ENCODE measurements at regions not wholly inside any gene's neighbourhood (a gene's known extent, or its start where the extent isn't known, plus 50 kb on each side); places are given as distances from the start of the nearest gene placed in this dataset.
"Not testable (repeated sequence)": the region's sequence is repeated elsewhere in the genome, so short reads cannot be mapped to it uniquely, and the experiment has no call there.

DNA sequence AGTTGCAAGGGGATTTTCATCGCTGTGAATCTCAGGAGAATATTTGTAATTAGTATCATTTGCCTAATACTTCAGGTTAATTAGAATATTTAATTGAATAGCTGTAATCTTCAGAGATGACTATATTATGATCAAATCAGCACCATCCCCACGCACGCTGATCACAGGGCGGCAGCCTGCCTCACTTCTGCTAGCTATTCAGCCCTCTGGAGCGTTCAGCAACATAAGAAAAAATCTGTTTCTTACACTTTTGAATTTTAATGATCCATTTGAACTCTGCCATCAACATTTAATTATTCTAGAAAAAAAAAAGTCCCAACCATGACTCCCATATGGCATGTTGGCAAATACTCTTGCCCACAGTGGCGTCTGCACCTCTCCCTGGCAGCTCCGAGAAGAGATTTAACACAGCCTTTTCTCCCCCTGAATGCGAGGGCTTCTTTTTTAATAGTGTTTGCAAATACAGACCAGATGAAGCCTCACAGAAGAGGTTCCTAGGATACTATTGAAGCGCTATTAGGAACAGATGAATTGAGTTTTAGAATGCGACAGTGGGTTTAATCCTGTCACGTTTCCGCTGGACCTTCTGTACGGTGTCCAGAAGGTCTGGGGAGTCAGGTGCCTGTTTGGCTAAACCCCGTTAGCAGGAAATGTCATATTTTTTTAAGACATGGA, 731.9 kb upstream of the SALL3 start:
- no peak overlapping the region for H3K4me3 ChIP-seq (ENCODE audit: extremely low read depth, insufficient read depth, low read length, poor library complexity, severe bottlenecking)
- WGBS, 2 experiments (ENCODE audit: insufficient coverage in 2 of 2), result 88 to 96% methylated on average over 9 to 11 of the region's 14 CpGs
- H3K9me3 ChIP-seq (ENCODE audit: control insufficient read depth, low read length), result no peaks in the 10 kb centered on the region
- no peaks in the 10 kb centered on the region for H3K4me1 ChIP-seq (ENCODE audit: control insufficient read depth, insufficient read depth, low read length, poor library complexity, severe bottlenecking)
- H3K36me3 ChIP-seq (ENCODE audit: control insufficient read depth, insufficient read depth, low read length), result no peaks in the 10 kb centered on the region
- no peak overlapping the region for H3K27ac ChIP-seq (ENCODE audit: low read depth, low read length, severe bottlenecking)

DNA sequence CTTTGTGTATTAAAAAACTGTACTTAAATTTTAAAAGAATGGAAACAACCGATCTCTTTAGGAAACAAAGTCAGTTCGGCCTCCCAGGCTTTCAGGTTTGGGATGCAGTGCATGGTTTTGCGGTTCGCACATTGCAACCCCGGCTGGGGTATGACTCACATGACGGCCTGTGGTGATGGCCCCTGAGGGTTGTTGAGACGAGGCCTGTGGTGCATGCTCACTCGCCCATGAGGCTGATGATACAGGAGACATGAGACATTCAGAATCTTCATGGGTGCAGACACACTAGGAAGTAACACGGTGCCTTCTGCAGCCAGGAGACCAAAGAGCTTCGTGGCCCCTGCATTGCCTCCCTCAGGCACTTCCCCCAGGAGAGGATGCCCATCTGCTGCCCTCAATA, 724.6 kb upstream of the SALL3 start:
- H3K9me3 ChIP-seq (ENCODE audit: control insufficient read depth, low read length), result no peaks in the 10 kb centered on the region
- H3K36me3 ChIP-seq (ENCODE audit: control insufficient read depth, insufficient read depth, low read length), result no peaks in the 10 kb centered on the region
- no peak overlapping the region for H3K27ac ChIP-seq (ENCODE audit: low read depth, low read length, severe bottlenecking)
- no peaks in the 10 kb centered on the region for H3K4me1 ChIP-seq (ENCODE audit: control insufficient read depth, insufficient read depth, low read length, poor library complexity, severe bottlenecking)
- whole genome bisulfite sequencing, 2 experiments (ENCODE audit: insufficient coverage in 2 of 2), result 87 to 92% methylated on average over 8 to 10 of the region's 10 CpGs
- no peak overlapping the region for H3K4me3 ChIP-seq (ENCODE audit: extremely low read depth, insufficient read depth, low read length, poor library complexity, severe bottlenecking)

DNA sequence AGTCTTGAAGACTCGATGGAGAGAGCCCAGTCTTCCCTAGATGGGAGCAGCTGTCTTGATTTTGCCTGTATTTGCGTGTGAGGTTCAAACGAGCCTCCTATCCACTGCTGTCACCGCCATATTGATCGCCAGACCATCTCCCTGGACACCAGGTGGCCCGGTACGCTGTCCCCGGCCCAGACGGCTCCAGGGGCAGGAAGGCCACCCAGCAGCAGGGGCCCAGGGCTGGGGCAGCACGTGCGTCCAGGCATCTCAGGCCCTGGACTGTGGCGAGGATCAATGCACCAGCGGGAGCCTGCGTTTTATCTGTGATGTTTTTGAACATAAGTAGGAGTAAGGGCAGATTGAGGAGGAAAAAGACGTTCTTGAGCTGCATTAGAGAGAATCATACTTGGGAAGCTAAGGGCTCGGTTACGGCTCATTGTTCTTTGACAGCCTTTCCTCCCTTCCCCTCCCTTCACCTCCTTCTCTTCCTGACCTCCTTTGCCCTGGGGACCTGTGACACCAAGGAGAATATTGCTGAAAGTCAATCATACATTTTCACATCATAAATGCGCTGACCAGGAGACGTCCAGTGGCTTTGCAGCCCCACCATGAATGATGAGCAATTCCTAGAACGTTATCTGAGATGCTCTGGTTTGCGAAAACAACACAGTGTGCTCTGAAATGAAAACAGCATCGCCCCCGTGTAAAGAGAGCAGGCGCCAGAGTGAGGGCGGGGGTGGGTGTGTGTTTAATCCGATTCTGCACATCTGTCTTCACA, 711.2 kb upstream of the SALL3 start:
- no peaks in the 10 kb centered on the region for H3K4me1 ChIP-seq (ENCODE audit: control insufficient read depth, insufficient read depth, low read length, poor library complexity, severe bottlenecking)
- no peak overlapping the region for H3K27ac ChIP-seq (ENCODE audit: low read depth, low read length, severe bottlenecking)
- no peak overlapping the region for H3K4me3 ChIP-seq (ENCODE audit: extremely low read depth, insufficient read depth, low read length, poor library complexity, severe bottlenecking)
- peaks cover 4% of the 10 kb centered on the region for H3K9me3 ChIP-seq (ENCODE audit: control insufficient read depth, low read length)
- 87 to 90% methylated on average over 11 to 21 of the region's 26 CpGs for WGBS, 2 experiments (ENCODE audit: insufficient coverage in 2 of 2)
- no peaks in the 10 kb centered on the region for H3K36me3 ChIP-seq (ENCODE audit: control insufficient read depth, insufficient read depth, low read length)

DNA sequence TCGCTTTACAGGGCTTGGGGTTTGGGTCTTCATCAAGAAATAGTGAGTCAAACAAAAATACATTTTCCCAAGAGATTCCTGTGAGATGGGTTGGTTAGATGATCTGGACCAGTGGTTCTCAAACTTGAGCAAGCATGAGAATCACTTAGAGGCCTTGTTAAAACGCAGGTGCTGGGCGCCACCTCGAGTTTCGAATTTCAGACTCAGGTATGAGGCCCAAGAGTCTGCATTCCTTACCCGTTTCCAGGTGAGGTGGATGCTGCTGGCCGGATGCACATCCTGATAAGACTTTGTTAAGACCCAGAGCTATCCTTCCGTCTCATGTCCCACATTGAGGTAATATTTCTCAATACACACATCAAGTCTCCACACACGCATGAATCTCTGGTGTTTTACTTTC, 707.8 kb upstream of the SALL3 start:
- peaks cover 4% of the 10 kb centered on the region for H3K9me3 ChIP-seq (ENCODE audit: control insufficient read depth, low read length)
- H3K36me3 ChIP-seq (ENCODE audit: control insufficient read depth, insufficient read depth, low read length), result no peaks in the 10 kb centered on the region
- WGBS, 2 experiments (ENCODE audit: insufficient coverage in 2 of 2), result 86 to 88% methylated on average over 6 to 8 of the region's 9 CpGs
- no peak overlapping the region for H3K27ac ChIP-seq (ENCODE audit: low read depth, low read length, severe bottlenecking)
- H3K4me3 ChIP-seq (ENCODE audit: extremely low read depth, insufficient read depth, low read length, poor library complexity, severe bottlenecking), result no peak overlapping the region
- no peaks in the 10 kb centered on the region for H3K4me1 ChIP-seq (ENCODE audit: control insufficient read depth, insufficient read depth, low read length, poor library complexity, severe bottlenecking)

DNA sequence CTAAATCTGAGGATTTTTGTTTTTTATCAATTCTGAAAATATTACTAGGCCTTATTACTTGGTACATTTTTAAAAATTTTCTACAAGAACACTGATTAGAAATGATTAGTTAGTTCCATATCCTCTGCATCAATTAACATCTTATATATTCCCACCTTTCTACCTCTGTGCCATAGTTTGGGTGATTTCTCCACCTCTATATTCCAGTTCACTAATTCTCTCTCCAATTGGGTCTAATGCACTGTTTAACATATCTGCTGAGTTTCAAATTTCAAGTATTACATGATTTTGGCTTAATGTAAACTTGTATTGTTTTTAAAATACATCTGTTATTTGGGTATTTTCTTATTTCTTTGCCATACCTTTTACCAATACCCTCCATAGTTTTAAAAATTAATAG, 705.7 kb upstream of the SALL3 start:
- H3K4me3 ChIP-seq (ENCODE audit: extremely low read depth, insufficient read depth, low read length, poor library complexity, severe bottlenecking), result no peak overlapping the region
- no peak overlapping the region for H3K27ac ChIP-seq (ENCODE audit: low read depth, low read length, severe bottlenecking)
- H3K36me3 ChIP-seq (ENCODE audit: control insufficient read depth, insufficient read depth, low read length), result no peaks in the 10 kb centered on the region
- no peaks in the 10 kb centered on the region for H3K4me1 ChIP-seq (ENCODE audit: control insufficient read depth, insufficient read depth, low read length, poor library complexity, severe bottlenecking)
- H3K9me3 ChIP-seq (ENCODE audit: control insufficient read depth, low read length), result peaks cover 4% of the 10 kb centered on the region

DNA sequence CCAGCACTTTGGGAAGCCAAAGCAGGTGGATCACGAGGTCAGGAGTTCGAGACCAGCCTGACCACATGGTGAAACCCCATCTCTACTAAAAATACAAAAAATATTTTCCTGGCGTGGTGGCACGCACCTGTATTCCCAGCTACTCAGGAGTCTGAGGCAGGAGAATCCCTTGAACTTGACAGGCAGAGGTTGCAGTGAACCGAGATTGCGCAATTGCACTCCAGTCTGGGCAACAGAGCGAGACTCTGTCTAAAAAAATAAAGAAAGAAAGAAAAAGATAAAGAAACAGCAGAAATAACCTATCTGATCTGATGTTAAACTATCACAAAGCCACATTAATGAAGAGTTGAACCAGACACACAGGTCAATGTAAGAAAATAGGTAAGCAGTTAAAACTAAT, 696.2 kb upstream of the SALL3 start:
- not testable (repeated sequence) for H3K27ac ChIP-seq (ENCODE audit: low read depth, low read length, severe bottlenecking); H3K4me1 ChIP-seq (ENCODE audit: control insufficient read depth, insufficient read depth, low read length, poor library complexity, severe bottlenecking); H3K4me3 ChIP-seq (ENCODE audit: extremely low read depth, insufficient read depth, low read length, poor library complexity, severe bottlenecking); H3K9me3 ChIP-seq (ENCODE audit: control insufficient read depth, low read length); H3K36me3 ChIP-seq (ENCODE audit: control insufficient read depth, insufficient read depth, low read length)
- 84 to 92% methylated on average over 2 to 4 of the region's 7 CpGs for WGBS, 2 experiments (ENCODE audit: insufficient coverage in 2 of 2)

DNA sequence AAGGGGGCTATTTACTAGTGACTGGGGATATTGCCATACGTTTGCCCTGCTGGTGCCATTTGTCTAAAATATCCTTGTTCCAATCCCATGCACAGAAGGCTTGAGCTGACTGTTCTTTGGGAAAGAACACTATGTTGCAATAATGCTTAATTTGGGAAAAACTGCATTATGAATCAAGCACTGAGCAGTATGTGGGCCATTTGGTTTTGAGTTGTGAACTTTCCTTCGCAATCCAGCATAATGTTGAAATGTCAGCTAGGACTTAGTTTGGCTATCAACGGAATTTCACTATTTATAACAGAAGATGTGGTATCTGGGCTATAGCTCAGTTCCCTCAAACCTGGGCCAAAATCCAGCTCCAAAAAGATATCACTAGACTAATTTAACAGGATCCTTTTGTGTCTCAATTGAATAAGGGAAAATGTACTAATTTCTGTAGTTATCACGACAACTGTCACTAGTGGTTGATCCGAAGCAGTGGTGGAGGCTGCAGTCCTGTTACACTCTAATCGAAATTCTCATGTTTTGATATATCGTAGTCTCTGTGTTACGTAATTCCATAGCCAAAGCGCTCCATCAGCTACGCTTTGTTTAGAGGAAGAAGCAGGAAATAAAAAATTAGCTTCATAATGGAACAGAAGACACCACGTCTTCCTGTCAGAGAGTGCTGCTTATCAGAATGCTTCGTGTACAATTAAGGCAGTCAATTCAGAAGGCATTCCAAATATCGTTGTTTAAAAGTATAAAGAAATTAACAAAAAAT, 686.8 kb upstream of the SALL3 start:
- 77 to 97% methylated on average over 10 to 11 of the region's 13 CpGs for WGBS, 2 experiments (ENCODE audit: insufficient coverage in 2 of 2)

DNA sequence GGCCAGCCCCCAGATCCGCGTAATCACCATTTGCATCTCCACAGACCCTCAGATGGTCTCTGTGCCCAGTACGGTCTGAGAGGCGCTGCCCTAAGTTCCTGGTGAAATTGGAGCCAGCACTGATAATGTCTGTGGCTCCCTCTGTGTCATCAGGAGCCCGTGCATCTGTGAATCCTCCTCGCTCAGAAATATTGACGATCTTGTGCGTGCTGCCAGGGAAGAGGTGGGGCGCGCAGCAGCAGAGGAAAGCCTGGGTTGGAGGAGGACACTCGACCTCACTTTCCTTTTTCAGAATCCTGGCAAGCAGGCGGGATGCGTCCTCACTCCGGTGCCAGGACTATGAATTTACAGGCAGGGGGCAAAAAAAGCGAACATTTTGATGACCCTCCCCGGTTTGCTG, 686.1 kb upstream of the SALL3 start:
- no peaks in the 10 kb centered on the region for H3K9me3 ChIP-seq (ENCODE audit: control insufficient read depth, low read length)
- H3K36me3 ChIP-seq (ENCODE audit: control insufficient read depth, insufficient read depth, low read length), result no peaks in the 10 kb centered on the region
- no peak overlapping the region for H3K4me3 ChIP-seq (ENCODE audit: extremely low read depth, insufficient read depth, low read length, poor library complexity, severe bottlenecking)
- peaks cover 4% of the 10 kb centered on the region for H3K4me1 ChIP-seq (ENCODE audit: control insufficient read depth, insufficient read depth, low read length, poor library complexity, severe bottlenecking)
- 75 to 76% methylated on average over 13 of the region's 16 CpGs for WGBS, 2 experiments (ENCODE audit: insufficient coverage in 2 of 2)
- H3K27ac ChIP-seq (ENCODE audit: low read depth, low read length, severe bottlenecking), result no peak overlapping the region

More for the DNA sequence above, 686.8 kb upstream of the SALL3 start:
- Histone ChIP-seq H3K27ac (ENCODE audit: low read depth, low read length, severe bottlenecking) (no peak overlapping the region), H3K4me3 (ENCODE audit: extremely low read depth, insufficient read depth, low read length, poor library complexity, severe bottlenecking) (no peak overlapping the region), H3K36me3 (ENCODE audit: control insufficient read depth, insufficient read depth, low read length) (no peaks in the 10 kb centered on the region), H3K4me1 (ENCODE audit: control insufficient read depth, insufficient read depth, low read length, poor library complexity, severe bottlenecking) (peaks cover 4% of the 10 kb centered on the region), H3K9me3 (ENCODE audit: control insufficient read depth, low read length) (no peaks in the 10 kb centered on the region)

DNA sequence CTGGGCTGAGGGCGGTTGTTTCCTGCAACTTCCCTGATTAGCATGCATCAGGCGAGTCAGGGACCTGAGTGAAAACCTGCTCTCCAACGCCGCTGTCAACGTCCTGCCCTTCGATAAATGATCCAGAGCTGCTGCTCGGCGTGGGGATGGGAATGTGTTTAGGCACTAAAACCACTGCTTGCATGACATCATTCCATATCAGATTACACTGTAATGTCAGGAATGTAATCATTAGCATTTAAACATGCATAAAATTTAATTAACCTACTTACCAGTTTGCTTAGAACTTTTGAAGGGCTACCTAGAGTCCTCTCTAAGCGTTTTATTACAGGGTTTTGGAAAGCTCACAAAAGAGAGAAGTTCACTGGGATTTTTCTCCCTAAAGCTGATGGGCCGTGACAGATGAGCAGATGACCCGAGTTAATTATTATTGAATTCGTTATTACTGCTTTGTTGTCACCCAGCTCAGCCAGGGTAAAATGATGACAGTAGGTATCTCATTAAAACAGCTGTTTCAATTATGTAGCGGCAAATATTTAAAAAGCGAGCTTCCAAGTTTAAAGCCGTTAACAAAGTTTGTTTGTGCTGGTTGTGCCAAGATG, 685.6 kb upstream of the SALL3 start:
- H3K27ac ChIP-seq (ENCODE audit: low read depth, low read length, severe bottlenecking), result no peak overlapping the region
- no peaks in the 10 kb centered on the region for H3K36me3 ChIP-seq (ENCODE audit: control insufficient read depth, insufficient read depth, low read length)
- H3K9me3 ChIP-seq (ENCODE audit: control insufficient read depth, low read length), result no peaks in the 10 kb centered on the region
- WGBS, 2 experiments (ENCODE audit: insufficient coverage in 2 of 2), result 62 to 82% methylated on average over 11 to 15 of the region's 15 CpGs
- peaks cover 4% of the 10 kb centered on the region for H3K4me1 ChIP-seq (ENCODE audit: control insufficient read depth, insufficient read depth, low read length, poor library complexity, severe bottlenecking)
- H3K4me3 ChIP-seq (ENCODE audit: extremely low read depth, insufficient read depth, low read length, poor library complexity, severe bottlenecking), result no peak overlapping the region

DNA sequence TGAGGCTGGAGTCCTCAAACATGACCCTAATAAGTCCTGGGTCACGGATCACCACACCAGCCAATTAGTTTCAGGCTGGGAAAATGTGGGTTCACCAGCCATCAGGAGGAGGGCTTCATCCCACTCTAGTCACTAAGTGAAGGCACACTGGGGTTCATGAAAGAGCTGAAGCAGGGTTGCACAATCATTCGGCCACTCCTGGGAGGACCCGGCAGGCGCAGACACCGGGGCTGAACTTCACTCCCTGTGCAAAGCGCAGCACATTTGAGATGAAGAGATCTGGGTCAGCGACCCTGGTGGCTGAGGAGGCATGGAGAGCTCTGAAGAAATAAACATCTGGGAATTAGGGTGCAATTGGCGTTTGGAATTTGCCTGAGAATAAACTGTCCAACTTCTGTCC, 684.4 kb upstream of the SALL3 start:
- H3K4me1 ChIP-seq (ENCODE audit: control insufficient read depth, insufficient read depth, low read length, poor library complexity, severe bottlenecking), result peaks cover 4% of the 10 kb centered on the region
- no peaks in the 10 kb centered on the region for H3K9me3 ChIP-seq (ENCODE audit: control insufficient read depth, low read length)
- no peaks in the 10 kb centered on the region for H3K36me3 ChIP-seq (ENCODE audit: control insufficient read depth, insufficient read depth, low read length)
- WGBS, 2 experiments (ENCODE audit: insufficient coverage in 2 of 2), result 89 to 97% methylated on average over 6 to 7 of the region's 8 CpGs
- H3K27ac ChIP-seq (ENCODE audit: low read depth, low read length, severe bottlenecking), result no peak overlapping the region
- H3K4me3 ChIP-seq (ENCODE audit: extremely low read depth, insufficient read depth, low read length, poor library complexity, severe bottlenecking), result no peak overlapping the region

All from mesodermal cell (in vitro differentiated cells).